Dedifferentiated amniotic fluid mesenchymal stem cell (primary cell): ENCODE measurements at regions not wholly inside any gene's neighbourhood (a gene's known extent, or its start where the extent isn't known, plus 50 kb on each side); places are given as distances from the start of the nearest gene placed in this dataset.

ENCODE experiments used
- DNase-seq: peaks from one replicate; pipeline ENCODE4 v3.0.0-alpha.2; 2016; ENCODE audit errors: extremely low spot score

DNA sequence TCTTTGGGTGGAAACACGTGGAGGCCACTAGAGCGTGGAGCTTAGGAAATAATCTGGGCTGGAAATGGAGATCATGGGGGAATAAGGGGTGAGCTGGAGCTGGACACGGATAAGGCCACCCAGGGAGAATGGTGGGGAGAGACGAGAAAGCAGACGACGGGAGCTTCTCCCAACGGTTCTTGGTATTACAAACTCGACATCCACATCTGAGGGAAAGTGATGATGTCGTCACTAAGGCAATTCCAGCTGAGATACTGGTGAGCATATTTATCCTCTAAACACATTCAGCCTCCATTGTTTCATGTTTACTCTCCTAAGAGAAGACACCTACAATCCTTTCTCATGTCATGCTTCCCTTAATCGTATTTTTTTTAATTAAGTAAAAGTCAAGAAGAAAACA lies 50.2 kb upstream of the SNX9 start:
- no peak for DNase-seq
